NCI-H1694 (cell line): ENCODE measurements at regions not wholly inside any gene's neighbourhood (a gene's known extent, or its start where the extent isn't known, plus 50 kb on each side); places are given as distances from the start of the nearest gene placed in this dataset.

ENCODE experiments used
- DNase-seq: peaks from one replicate; lab custom pipeline; 2025; lab: John Stamatoyannopoulos, UW

GRCh38 chr12:107320033-107320928, 226.9 kb upstream of the CRY1 start:
- peak; percentile 48 for DNase-seq

GRCh38 chr12:107320929-107321631, 227.7 kb upstream of the CRY1 start:
- DNase-seq = no peak

GRCh38 chr12:107322063-107322462, 228.7 kb upstream of the CRY1 start:
- DNase-seq = no peak

- DNase-seq = no peak
Measured at GRCh38 chr12:107325075-107325608, 231.8 kb upstream of the CRY1 start.

GRCh38 chr12:107326237-107326636, 232.9 kb upstream of the CRY1 start:
- DNase-seq = no peak

GRCh38 chr12:107327651-107328182, 234.4 kb upstream of the CRY1 start:
- DNase-seq = no peak

- DNase-seq = no peak
Measured at GRCh38 chr12:107328442-107329133, 235.2 kb upstream of the CRY1 start.

- DNase-seq = no peak
Measured at GRCh38 chr12:107329569-107330324, 236.4 kb upstream of the CRY1 start.

- DNase-seq = no peak
Measured at GRCh38 chr12:107330831-107331431, 237.6 kb upstream of the CRY1 start.

- DNase-seq = no peak
Measured at GRCh38 chr12:107331471-107331870, 238.1 kb upstream of the CRY1 start.

GRCh38 chr12:107331912-107332311, 238.6 kb upstream of the CRY1 start:
- no peak for DNase-seq

GRCh38 chr12:107332743-107333142, 239.4 kb upstream of the CRY1 start:
- DNase-seq = no peak

- no peak for DNase-seq
Measured at GRCh38 chr12:107335802-107336570, 242.6 kb upstream of the CRY1 start.

- DNase-seq = no peak
Measured at GRCh38 chr12:107336695-107337094, 243.3 kb upstream of the CRY1 start.

GRCh38 chr12:107337346-107338095, 244.2 kb upstream of the CRY1 start:
- no peak for DNase-seq

- DNase-seq = no peak
Measured at GRCh38 chr12:107339487-107339886, 246.1 kb upstream of the CRY1 start.

GRCh38 chr12:107339932-107340331, 246.6 kb upstream of the CRY1 start:
- no peak for DNase-seq

- DNase-seq = no peak
Measured at GRCh38 chr12:107340898-107341297, 247.5 kb upstream of the CRY1 start.

- DNase-seq = no peak
Measured at GRCh38 chr12:107344035-107344808, 250.9 kb upstream of the CRY1 start.
